A549 (cell line): ENCODE measurements at regions not wholly inside any gene's neighbourhood (a gene's known extent, or its start where the extent isn't known, plus 50 kb on each side); places are given as distances from the start of the nearest gene placed in this dataset.

ENCODE experiments used
- RCOR1 ChIP-seq: fragments of 150-350 bp; IDR thresholded peaks from 2 replicates; pipeline ENCODE4 v1.6.1; 2014; ENCODE audit warnings: antibody characterized with exemption, low read length, low read depth
- RFX5 ChIP-seq: fragments of 450-650 bp; IDR thresholded peaks from 2 replicates; pipeline ENCODE4 v1.7.1; 2014; ENCODE audit warnings: antibody characterized with exemption, mild to moderate bottlenecking, moderate library complexity
- TF ChIP-seq, protein P1 (sequence below): fragments of >200 bp; sonication (Bioruptor Twin); formaldehyde crosslinking; IDR thresholded peaks from 3 replicates; pipeline ENCODE4 v1.5.1; 2016
- TF ChIP-seq, protein P2 (sequence below): fragments of 200-600 bp; sonication (generic); IDR thresholded peaks from 2 replicates; pipeline ENCODE4 v1.6.1; 2016; ENCODE audit warnings: antibody characterized with exemption, mild to moderate bottlenecking, moderate library complexity

DNA sequence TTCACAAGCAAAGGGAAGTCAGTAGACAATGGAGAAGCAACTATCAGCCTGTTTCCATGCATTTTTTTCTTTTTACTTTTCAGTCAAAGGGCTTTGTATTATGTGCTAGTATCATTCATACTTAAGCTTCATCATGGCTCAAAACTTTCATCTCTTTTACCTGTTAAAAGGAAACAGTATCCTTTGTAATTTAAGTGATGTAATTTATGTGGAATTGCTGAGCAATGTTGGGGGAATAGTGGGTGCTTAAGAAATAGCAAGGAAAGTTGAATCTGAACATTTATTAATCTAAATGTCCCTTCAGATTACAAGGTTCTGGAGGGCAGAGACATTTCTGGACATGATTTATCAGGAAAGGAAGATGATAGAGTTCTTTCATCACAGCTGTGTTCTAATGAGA lies 915.3 kb downstream of the VRK1 start:
- TF ChIP-seq, protein P1, sequence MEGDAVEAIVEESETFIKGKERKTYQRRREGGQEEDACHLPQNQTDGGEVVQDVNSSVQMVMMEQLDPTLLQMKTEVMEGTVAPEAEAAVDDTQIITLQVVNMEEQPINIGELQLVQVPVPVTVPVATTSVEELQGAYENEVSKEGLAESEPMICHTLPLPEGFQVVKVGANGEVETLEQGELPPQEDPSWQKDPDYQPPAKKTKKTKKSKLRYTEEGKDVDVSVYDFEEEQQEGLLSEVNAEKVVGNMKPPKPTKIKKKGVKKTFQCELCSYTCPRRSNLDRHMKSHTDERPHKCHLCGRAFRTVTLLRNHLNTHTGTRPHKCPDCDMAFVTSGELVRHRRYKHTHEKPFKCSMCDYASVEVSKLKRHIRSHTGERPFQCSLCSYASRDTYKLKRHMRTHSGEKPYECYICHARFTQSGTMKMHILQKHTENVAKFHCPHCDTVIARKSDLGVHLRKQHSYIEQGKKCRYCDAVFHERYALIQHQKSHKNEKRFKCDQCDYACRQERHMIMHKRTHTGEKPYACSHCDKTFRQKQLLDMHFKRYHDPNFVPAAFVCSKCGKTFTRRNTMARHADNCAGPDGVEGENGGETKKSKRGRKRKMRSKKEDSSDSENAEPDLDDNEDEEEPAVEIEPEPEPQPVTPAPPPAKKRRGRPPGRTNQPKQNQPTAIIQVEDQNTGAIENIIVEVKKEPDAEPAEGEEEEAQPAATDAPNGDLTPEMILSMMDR, result no peak
- TF ChIP-seq, protein P2, sequence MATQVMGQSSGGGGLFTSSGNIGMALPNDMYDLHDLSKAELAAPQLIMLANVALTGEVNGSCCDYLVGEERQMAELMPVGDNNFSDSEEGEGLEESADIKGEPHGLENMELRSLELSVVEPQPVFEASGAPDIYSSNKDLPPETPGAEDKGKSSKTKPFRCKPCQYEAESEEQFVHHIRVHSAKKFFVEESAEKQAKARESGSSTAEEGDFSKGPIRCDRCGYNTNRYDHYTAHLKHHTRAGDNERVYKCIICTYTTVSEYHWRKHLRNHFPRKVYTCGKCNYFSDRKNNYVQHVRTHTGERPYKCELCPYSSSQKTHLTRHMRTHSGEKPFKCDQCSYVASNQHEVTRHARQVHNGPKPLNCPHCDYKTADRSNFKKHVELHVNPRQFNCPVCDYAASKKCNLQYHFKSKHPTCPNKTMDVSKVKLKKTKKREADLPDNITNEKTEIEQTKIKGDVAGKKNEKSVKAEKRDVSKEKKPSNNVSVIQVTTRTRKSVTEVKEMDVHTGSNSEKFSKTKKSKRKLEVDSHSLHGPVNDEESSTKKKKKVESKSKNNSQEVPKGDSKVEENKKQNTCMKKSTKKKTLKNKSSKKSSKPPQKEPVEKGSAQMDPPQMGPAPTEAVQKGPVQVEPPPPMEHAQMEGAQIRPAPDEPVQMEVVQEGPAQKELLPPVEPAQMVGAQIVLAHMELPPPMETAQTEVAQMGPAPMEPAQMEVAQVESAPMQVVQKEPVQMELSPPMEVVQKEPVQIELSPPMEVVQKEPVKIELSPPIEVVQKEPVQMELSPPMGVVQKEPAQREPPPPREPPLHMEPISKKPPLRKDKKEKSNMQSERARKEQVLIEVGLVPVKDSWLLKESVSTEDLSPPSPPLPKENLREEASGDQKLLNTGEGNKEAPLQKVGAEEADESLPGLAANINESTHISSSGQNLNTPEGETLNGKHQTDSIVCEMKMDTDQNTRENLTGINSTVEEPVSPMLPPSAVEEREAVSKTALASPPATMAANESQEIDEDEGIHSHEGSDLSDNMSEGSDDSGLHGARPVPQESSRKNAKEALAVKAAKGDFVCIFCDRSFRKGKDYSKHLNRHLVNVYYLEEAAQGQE, result no peak
- TF ChIP-seq RCOR1 (no peak), RFX5 (no peak)
